Left ventricle myocardium inferior (tissue), 1 donor: ENCODE measurements at regions not wholly inside any gene's neighbourhood (a gene's known extent, or its start where the extent isn't known, plus 50 kb on each side); places are given as distances from the start of the nearest gene placed in this dataset.

Source experiments
- DNase-seq: peaks from one replicate; pipeline ENCODE4 v3.0.0-alpha.2; 2020
- H3K27ac ChIP-seq: fragments of 200-600 bp; replicated peaks from 2 replicates; pipeline ENCODE4 v1.8.0; 2021
- H3K27me3 ChIP-seq: fragments of 200-600 bp; 2 replicates; pipeline ENCODE4 v1.8.0; 2021; ENCODE audit warnings: low read depth
- H3K36me3 ChIP-seq: fragments of 200-600 bp; 2 replicates; pipeline ENCODE4 v1.8.0; 2021
- H3K4me1 ChIP-seq: fragments of 200-600 bp; 2 replicates; pipeline ENCODE4 v1.8.0; 2021
- H3K4me3 ChIP-seq: fragments of 200-600 bp; 2 replicates; pipeline ENCODE4 v1.8.0; 2021; ENCODE audit warnings: mild to moderate bottlenecking, moderate library complexity
- H3K9me3 ChIP-seq: fragments of 200-600 bp; replicated peaks from 2 replicates; pipeline ENCODE4 v1.8.0; 2021
- CTCF ChIP-seq: fragments of 200-600 bp; IDR thresholded peaks from 2 replicates; pipeline ENCODE4 v1.8.0; 2021; ENCODE audit warnings: antibody characterized with exemption, mild to moderate bottlenecking, borderline replicate concordance
- intact Hi-C: fragments of 100-400 bp; cut with micrococcal nuclease; formaldehyde crosslinking; loops from one replicate; pipeline ENCODE4 v1.11.0; 2022
- donor health status: DM: no; HTN: yes; CAD: no; lungs with severe emphysema.

GRCh38 chr3:31226346-31226745, 306.4 kb upstream of the STT3B start:
- no peaks in the 10 kb centered on the region for H3K9me3 ChIP-seq
- no peaks in the 10 kb centered on the region for H3K36me3 ChIP-seq
- no peak for TF ChIP-seq CTCF
- no peaks in the 10 kb centered on the region for H3K27me3 ChIP-seq
- H3K4me3 ChIP-seq = no peak overlapping the region
- H3K27ac ChIP-seq = no peak overlapping the region
- intact Hi-C loops = no loop called here
- no peak for DNase-seq
- H3K4me1 ChIP-seq = no peaks in the 10 kb centered on the region

- Histone ChIP-seq H3K27me3 (no peaks in the 10 kb centered on the region), H3K27ac (no peak overlapping the region), H3K36me3 (no peaks in the 10 kb centered on the region), H3K9me3 (no peaks in the 10 kb centered on the region), H3K4me1 (no peaks in the 10 kb centered on the region), H3K4me3 (no peak overlapping the region)
- DNase-seq = no peak
- intact Hi-C loops = no loop called here
- TF ChIP-seq CTCF = no peak
Measured at GRCh38 chr3:31227131-31227562, 305.6 kb upstream of the STT3B start.

- Histone ChIP-seq H3K27ac (no peak overlapping the region), H3K27me3 (peaks cover 29% of the 10 kb centered on the region), H3K36me3 (no peaks in the 10 kb centered on the region), H3K4me3 (no peak overlapping the region), H3K4me1 (no peaks in the 10 kb centered on the region), H3K9me3 (no peaks in the 10 kb centered on the region)
- intact Hi-C loops = no loop called here
- TF ChIP-seq CTCF = no peak
- no peak for DNase-seq
Measured at GRCh38 chr3:31230425-31231223, 302.1 kb upstream of the STT3B start.

- Histone ChIP-seq H3K4me1 (no peaks in the 10 kb centered on the region), H3K36me3 (no peaks in the 10 kb centered on the region), H3K4me3 (no peak overlapping the region), H3K27ac (peak overlapping the region; percentile 21), H3K9me3 (no peaks in the 10 kb centered on the region), H3K27me3 (peaks cover 40% of the 10 kb centered on the region)
- no peak for DNase-seq
- no peak for TF ChIP-seq CTCF
- intact Hi-C loops = no loop called here
Measured at GRCh38 chr3:31232055-31233025, 300.4 kb upstream of the STT3B start.

- H3K4me3 ChIP-seq = no peak overlapping the region
- H3K27ac ChIP-seq = no peak overlapping the region
- no peaks in the 10 kb centered on the region for H3K4me1 ChIP-seq
- peaks cover 45% of the 10 kb centered on the region for H3K27me3 ChIP-seq
- no peak for TF ChIP-seq CTCF
- intact Hi-C loops = no loop called here
- no peak for DNase-seq
- no peaks in the 10 kb centered on the region for H3K36me3 ChIP-seq
- no peaks in the 10 kb centered on the region for H3K9me3 ChIP-seq
Measured at GRCh38 chr3:31234145-31234544, 298.6 kb upstream of the STT3B start.
